NB4 (cell line): ENCODE measurements at regions not wholly inside any gene's neighbourhood (a gene's known extent, or its start where the extent isn't known, plus 50 kb on each side); places are given as distances from the start of the nearest gene placed in this dataset.

Experiments
- DNase-seq: peaks from one replicate; pipeline ENCODE4 v3.0.0; 2010; ENCODE audit warnings: low read depth
- H3K4me3 ChIP-seq: one replicate; pipeline ENCODE4 v1.5.1; 2011; ENCODE audit warnings: mild to moderate bottlenecking, low read depth, low read length, moderate library complexity
- MYC ChIP-seq: IDR thresholded peaks from 2 replicates; pipeline ENCODE4 v1.6.1; 2011; ENCODE audit warnings: low read depth, low read length
- POLR2A ChIP-seq: IDR thresholded peaks from 2 replicates; pipeline ENCODE4 v1.6.1; 2011; ENCODE audit warnings: mild to moderate bottlenecking; ENCODE audit not compliant: insufficient read length; ENCODE audit errors: extremely low read depth
- TF ChIP-seq, protein P1 (sequence below): IDR thresholded peaks from one replicate; pipeline ENCODE4 v1.5.1; 2012; ENCODE audit warnings: low read depth, low read length
- TF ChIP-seq, protein P2 (sequence below): IDR thresholded peaks from 2 replicates; pipeline ENCODE4 v1.6.1; 2011; ENCODE audit warnings: low read depth, low read length

DNA sequence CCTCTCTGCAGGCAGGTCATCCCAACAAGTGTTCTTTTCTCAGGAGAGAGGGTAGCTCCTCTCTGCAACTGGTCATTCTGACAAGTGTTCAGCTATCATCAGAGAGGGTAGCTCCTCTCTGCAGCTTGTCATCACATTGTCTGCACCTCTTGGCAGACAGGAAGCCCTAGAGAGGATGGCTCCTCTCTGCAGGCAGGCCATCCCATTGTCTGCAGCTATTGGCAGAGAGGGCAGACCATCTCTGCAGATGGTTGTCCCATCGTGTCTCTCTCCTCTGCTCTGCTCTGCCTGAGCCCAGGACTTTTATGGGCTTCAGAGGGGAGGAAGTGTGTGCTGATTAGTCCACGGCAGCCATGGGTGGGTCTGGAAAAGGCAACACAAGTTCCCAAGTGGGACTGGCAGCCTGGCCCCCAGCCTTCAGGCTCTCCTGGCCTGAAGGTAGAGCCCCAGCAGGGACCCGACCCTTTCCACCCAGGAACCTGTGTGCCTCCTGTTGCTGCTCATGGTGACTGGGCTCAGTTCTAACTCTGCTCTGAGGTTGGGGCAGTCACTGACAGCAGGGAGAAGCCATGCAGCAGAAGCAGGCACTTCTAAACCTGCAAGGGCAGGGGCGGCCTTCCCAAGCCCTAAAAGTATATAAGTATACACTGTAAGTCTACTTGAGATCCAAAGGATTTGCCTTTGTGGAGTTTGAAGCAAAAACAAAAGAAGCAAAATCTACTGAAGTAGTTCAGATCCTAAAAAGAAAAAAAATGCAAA is 637.9 kb downstream of the PLOD2 start:
- TF ChIP-seq, protein P1, sequence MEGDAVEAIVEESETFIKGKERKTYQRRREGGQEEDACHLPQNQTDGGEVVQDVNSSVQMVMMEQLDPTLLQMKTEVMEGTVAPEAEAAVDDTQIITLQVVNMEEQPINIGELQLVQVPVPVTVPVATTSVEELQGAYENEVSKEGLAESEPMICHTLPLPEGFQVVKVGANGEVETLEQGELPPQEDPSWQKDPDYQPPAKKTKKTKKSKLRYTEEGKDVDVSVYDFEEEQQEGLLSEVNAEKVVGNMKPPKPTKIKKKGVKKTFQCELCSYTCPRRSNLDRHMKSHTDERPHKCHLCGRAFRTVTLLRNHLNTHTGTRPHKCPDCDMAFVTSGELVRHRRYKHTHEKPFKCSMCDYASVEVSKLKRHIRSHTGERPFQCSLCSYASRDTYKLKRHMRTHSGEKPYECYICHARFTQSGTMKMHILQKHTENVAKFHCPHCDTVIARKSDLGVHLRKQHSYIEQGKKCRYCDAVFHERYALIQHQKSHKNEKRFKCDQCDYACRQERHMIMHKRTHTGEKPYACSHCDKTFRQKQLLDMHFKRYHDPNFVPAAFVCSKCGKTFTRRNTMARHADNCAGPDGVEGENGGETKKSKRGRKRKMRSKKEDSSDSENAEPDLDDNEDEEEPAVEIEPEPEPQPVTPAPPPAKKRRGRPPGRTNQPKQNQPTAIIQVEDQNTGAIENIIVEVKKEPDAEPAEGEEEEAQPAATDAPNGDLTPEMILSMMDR: no peak
- TF ChIP-seq MYC: no peak
- TF ChIP-seq, protein P2, sequence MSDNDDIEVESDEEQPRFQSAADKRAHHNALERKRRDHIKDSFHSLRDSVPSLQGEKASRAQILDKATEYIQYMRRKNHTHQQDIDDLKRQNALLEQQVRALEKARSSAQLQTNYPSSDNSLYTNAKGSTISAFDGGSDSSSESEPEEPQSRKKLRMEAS: no peak
- no peak for TF ChIP-seq POLR2A
- no peak overlapping the region for H3K4me3 ChIP-seq

DNA sequence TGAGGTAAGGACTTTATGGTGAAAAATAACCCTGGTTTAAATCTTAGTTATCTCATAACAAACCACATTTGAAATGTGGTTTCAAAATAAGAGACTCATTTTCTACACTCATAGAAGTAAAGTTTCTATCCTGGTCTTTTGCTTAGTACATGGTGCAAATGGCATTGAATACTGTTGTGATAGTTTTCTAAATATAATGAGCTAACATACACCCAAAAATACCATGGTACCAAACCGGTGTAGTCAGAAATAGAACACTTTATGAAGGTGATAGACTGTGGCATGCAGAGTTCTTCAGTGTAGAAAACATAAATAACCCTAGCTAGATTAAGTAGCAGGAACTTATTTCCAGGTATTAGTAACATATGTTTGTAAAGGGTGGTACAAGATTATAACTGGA is 629.4 kb downstream of the PLOD2 start:
- no peak overlapping the region for H3K4me3 ChIP-seq
- no peak for DNase-seq
- TF ChIP-seq POLR2A (no peak), MYC (no peak)
- TF ChIP-seq, protein P2: no peak
- TF ChIP-seq, protein P1: no peak

More for the DNA sequence above, 637.9 kb downstream of the PLOD2 start:
- DNase-seq: no peak

DNA sequence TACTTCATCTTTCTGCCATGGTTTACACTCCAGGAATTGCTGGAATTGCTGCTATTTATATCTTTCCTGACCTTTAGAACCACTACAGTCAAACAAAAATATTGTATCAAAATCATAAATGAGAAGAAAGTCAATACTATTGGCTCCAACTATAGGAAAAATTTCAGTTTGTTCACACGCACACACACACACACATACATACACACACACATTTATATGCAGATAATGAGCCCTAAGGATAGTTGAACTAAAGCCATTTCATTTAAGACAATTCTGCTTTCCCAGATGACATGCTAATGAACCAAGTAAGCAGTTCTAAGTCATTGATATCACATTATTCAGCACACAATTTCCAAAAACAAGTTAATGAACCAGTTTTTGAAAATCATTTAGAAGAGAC is 627.3 kb downstream of the PLOD2 start:
- H3K4me3 ChIP-seq: no peak overlapping the region
- TF ChIP-seq, protein P1: no peak
- TF ChIP-seq MYC: no peak
- TF ChIP-seq, protein P2: no peak
- TF ChIP-seq POLR2A: no peak
- no peak for DNase-seq

DNA sequence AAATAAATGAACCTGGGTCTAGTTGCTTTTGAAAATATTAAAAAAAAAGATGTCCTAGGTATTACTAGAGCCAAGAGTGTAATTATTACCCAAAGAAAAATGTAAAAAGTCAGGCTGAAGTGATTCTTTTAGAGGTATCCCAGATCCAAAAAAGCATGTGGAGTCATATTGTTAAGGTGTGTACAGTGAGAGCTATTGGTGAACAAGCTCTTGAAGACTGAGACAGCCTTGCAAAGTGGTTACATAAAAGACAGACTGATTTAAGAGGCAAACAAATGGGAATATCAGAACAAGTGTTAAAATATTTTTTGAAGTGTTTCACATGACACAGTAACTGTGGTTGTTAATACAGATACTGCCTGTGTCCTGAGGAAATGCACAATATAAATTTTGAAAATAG is 624.5 kb downstream of the PLOD2 start:
- DNase-seq: no peak
- no peak overlapping the region for H3K4me3 ChIP-seq
- TF ChIP-seq, protein P2: no peak
- no peak for TF ChIP-seq MYC
- no peak for TF ChIP-seq POLR2A
- TF ChIP-seq, protein P1: no peak

DNA sequence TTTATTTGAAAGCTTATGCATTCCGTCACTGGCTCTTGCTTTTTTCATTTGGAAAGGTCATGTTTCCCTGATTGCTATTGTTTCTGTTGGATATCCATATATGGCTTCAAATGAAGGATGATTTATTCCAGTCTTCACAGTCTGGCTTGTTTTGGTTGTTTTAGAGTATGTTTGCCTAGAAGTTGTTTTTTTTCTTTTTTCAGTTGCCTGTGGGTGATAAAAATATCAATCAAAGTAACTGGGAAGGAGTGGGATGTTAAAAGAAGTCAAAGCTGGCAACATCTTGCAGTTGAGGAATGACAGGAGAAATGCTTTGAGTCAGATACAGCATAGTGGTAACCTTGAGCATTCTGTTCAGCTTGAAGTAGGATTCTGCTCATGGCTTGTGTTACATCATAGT is 610.5 kb downstream of the PLOD2 start:
- DNase-seq: no peak
- H3K4me3 ChIP-seq: no peak overlapping the region
- TF ChIP-seq POLR2A: no peak

DNA sequence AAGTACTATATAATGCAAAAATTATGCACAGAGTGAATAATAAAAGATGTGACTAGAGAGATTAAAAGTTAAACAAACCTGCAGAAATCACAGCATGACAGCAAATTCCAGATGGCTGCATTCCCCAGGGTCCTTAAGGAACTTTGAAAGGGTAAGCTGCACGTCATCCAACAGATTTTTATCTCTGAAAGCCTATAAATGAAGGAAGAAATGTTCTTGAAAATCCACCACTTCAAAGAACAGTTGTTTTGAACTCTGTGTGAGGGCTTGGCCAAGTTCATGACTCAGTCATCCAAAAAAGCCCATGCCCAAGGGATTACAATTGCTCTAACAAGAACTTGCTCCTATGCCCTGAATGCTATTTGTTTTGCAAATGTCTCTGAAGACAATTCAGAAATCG is 603.6 kb downstream of the PLOD2 start:
- no peak for TF ChIP-seq POLR2A
- no peak overlapping the region for H3K4me3 ChIP-seq
- no peak for DNase-seq

DNA sequence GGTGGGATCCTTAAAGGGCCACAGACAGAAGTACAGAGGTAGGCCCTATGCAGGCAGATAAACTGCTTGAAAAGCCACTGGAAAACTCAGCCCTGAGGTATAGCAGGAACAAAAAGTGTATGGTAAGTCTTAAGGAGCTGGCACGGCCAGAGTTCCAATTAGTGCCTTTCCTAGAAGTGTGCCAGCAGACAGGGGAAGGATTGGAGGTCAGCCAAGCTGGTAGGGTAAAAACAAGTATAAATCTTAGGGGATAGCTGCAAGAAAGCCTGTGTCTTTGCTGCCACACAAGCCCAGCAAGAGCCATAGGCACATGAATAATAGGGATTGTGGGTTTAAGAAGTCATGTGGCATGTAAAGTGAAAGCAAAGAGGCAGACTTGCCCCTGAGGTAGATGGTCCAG is 582.5 kb downstream of the PLOD2 start:
- no peak for DNase-seq
- TF ChIP-seq, protein P1: no peak
- TF ChIP-seq MYC: no peak
- TF ChIP-seq, protein P2: no peak
- no peak for TF ChIP-seq POLR2A
- H3K4me3 ChIP-seq: no peak overlapping the region
